CD4-positive, alpha-beta T cell treated with Interleukin-17A for 4 hours (primary cell): ENCODE measurements at regions not wholly inside any gene's neighbourhood (a gene's known extent, or its start where the extent isn't known, plus 50 kb on each side); places are given as distances from the start of the nearest gene placed in this dataset.

ENCODE experiments used
- DNase-seq: peaks from one replicate; pipeline ENCODE4 v3.0.0-alpha.2; 2020; ENCODE audit warnings: mixed read lengths

DNA sequence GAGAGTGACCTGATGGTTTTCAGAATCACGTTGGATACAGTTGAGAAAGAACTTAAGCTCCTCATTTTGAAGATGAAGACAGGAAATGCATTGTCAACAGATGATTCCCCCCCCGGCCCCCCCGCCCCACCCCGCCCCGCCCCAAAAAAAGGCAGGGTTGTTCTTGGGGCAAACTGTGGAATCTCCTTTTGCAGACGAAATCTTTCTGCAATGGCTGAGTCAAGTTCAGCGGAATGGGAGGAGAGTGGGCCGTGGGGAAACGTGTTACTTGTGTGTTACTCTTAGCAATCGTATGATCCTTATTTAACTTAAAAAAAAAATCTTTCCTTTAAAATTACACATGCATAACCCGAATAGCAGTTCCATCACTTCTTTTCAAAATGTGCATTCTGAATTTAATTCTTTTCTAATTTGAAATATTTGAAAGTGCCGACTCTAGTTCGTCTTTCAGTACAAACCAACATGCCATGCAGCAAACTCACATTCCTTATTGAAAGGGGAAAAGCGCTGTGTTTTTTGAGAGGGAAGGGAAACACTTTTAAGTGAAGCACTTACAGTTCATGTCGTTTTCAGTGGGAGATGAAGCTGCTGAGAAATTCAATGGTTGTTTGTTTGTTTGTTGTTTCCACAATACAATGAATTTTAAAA, 348.5 kb upstream of the ARGLU1 start:
- DNase-seq: no peak

DNA sequence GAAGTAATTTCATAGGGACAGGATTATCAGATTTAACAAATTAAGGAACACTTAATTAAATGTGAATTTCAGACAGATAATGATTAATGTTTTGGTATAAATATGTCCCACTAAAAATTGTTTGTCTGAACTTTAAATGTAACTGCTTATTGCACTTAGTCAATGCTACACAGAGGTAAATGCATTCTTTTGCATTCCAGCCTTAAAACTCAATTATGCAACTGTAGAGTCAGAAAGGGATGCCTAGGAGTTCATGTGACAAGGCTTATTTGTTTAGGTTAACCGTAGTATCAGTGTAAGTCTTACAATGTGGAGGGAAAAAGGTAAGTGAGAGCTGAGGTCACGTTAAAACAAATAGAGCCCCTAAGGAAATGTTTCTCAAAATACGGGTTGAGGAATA, 347.2 kb upstream of the ARGLU1 start:
- DNase-seq: no peak

DNA sequence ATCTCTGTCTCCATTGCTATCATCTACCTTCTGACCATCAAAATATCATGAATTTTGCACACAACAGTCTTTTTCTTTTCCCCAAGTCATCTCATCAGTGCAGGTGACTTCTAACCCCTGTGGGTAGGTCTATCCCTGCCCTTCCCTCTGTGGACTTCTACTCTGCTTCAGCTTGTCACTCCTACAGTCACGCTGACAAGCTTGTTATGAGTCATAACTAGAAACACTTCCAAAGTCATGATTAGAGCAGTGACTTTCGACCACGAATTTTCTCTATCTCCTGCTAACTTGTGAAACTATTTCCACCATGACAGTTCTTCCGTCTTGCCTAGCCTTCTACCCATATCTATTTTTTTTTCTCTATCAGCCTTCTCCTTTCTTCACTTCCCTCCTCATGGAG, 343.7 kb upstream of the ARGLU1 start:
- no peak for DNase-seq

DNA sequence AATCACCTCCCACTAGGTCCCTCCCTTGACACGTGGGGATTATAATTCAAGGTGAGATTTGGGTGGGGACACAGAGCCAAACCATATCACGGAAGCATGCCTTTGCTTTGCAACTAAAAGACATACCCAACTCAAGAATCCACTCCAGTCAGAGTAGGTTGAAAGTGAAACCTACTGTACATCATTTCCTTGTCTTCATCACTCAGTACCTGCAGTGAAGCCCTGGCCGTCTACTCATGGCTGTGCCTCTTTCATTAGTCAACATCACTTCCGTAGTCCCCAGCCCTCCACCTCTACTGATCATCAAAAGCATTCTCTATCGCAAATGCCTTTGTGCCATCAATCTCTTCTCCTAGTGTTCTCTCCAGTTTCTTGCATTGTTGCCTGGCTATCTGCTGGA, 343.1 kb upstream of the ARGLU1 start:
- no peak for DNase-seq

DNA sequence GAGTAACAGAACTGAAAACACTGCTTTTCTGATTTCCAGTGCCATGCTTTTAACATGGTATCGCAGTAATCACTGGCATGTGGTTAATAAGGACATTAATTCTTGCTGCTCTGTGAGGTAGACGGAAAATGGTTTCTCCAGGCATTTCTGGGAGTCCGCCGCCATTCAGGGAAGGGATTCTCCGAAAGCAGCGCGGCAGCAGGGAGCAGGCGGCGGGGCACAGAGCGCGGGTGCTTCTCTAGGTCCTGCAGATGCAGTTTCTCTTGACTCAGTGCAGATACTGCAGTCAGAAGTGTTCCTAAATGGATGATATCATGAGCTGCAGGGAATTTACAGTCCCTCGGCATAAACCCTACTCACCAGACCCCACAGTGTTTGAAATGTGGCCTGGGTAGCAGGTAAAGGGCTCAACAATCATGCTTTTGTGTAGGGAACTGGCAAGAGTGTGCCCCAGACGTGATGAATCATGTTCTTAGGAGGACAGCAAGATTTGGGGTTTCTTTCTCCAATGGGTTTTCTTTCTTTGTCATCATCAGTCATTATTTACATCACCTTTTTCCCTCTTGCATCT, 338.6 kb upstream of the ARGLU1 start:
- no peak for DNase-seq

DNA sequence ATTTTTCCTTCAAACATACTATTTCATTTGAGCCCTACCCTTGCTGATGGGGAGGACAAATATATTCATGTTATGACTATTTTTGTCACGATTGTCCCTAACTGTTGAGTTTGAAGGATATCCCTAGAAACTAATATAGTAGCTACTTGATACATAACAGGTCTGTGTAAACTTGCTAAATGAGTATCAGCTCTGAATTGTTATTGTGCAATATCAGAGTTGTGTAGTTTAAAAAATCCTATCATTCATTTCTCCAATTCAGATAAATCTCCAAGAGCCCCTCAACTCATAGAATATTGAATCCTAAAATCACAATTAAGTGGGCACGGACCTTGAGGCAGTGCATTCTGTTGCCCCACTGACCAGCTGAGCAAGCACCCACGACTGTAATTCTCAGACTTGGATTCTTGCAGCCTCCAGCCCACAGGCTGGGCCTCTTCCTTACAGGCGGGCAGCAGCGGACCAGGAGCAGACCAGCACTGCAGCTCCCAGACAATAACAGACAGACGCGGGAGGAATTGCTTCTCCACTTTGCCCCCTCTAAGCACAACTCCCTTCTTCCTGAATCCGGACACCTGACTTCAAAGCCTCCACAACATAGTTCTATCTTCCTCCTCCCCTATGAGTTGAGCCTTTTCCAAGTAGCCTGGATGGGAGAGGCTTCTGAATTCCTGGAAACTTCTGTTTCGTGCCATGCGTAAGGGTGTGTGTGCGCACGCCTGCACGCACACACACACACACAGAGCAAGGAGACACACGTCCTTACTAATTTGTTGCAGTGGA, 337.6 kb upstream of the ARGLU1 start:
- DNase-seq: no peak

DNA sequence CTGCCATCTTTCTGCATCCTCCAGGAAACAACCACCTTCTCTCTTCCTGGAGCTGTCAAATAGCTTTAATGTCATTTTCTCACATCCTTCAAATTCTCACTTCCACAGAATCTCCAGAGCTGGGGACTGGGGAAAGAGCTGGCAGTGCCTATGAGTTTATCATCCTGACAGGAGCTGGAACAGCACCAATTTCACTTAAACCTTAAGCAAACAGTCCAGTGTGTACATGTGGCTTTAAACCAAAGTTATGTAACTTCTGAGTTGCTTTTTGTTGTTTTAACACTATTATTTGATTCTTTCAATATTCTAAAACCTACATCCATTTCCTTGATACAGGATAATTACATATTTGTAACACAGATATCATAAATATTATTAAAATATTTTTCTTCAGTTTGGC, 331.5 kb upstream of the ARGLU1 start:
- DNase-seq: no peak

DNA sequence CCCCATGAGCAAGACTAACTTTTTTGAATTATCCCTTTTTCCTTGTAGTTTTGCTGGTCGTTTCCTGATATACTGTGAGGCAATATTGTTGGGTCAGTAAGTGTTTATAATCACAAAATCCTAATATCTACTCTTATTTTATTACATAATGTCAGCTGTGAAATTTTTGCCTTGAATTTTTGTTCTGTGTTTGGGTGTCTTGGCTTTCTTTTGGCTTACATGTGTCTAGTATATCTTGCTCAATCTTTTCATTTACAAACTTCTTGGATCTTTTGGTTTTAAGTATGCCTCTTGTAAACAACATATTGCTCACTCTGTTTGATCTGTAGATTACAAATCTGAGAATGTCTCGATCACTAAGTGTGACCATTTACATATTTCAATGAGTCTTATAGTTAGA, 330.3 kb upstream of the ARGLU1 start:
- no peak for DNase-seq

DNA sequence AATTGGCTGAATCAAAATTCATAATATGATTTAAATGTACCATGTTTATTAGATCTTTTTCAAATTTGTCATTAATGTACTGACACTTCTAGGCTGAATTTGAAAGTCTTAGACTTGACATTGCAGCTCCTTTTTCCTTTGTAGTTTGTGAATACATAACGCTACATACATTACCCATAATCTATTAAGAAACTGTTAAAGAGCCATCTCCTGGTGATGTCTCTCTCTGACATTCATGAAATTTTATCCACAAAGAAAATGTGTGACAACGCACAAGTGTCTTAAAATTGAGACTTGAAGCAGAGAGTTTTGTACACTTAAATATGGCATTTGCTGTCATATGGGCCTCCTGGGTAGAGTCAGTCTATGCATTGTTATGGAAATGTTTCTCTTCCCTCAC, 320.2 kb upstream of the ARGLU1 start:
- no peak for DNase-seq

DNA sequence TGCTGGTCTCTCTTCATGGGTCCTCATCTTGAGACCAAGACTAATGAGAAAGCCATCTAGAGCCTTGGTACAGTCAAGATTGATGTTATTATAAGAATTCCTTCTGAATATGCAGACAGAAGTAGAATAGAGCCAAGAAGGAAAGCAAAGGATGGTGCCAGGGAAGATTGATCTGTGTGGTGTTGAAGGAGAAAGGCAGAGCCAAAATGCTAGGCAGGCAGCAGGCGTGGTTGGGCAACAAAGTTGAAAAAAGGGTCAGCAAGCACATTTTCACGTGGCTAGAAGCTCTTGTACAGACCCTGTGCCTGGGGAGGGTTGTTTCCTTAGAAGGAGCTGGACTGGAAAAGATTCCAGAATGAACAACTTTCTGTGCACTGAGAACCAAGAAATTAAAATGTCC, 319.7 kb upstream of the ARGLU1 start:
- DNase-seq: no peak

DNA sequence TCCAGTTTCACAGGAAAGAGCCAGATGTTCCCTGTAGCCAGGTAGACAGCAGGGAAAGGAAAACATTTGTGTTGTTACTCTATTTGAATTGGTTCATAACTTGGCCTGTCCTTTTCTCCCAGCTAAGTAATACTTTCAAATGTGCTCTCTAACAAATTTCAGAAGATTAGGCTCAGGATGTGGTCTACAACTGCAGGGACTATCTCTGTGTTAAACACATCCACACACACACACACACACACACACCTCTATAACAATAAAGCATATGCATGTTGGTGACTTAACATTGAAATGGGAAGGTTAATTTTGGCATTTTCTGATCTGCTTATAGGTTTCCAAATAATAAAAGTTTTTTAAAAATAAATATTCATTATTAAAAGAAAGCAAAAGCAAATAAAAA, 316.0 kb upstream of the ARGLU1 start:
- DNase-seq: no peak

DNA sequence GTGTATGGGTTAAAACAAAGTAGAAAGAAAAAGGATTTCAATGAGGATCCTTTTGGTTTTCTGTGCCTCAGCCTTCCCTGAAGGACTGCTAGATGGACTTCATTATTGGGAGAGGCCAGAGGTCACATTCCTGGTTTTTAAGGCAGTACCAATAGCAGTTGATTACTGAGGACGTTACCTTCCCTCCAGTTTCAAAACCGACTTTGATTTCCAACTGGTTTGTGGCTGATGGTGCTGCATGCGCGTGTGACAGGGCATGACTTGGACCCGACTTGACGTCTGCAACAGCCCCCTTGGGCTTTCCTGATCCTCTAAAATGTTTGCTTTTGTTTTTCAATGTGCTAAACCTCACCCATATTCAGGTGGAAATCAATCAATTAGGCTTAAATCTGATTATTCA, 314.3 kb upstream of the ARGLU1 start:
- no peak for DNase-seq

DNA sequence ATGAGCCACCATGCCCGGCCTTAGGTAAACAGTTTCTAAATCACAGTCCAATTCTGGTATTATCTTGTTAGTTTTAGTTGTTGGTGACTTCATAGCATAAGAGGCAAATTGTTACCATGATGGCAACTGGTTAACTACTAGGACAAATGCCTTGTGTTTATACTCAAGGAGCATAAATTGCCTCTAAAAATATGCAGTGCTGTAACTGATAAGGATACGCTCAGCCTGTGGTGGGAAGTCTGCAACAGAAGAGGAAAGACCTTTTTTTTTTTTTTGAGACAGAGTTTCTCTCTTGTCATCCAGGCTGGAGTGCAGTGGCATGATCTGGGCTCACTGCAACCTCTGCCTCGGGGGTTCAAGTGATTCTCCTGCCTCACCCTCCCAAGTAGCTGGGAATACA, 311.9 kb upstream of the ARGLU1 start:
- no peak for DNase-seq

DNA sequence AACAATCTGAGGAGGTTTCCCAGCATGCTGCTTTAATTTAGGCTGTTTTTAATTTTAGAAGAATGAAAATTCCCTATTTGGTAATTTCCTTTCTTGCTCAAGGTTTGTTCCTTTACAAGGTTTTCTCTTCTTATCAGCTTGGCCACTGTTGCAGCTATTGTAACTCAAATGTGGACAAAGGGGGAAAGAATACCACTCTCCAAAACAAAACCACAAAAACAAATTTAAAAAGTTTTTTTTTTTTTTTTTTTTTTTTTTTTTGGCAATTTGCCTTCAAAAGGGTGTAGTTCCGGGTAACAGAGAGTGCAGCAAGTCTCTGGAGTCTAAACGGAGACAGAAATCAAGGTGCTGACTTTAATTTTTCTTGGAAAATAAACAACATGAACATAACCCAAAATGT, 306.4 kb upstream of the ARGLU1 start:
- DNase-seq: no peak

DNA sequence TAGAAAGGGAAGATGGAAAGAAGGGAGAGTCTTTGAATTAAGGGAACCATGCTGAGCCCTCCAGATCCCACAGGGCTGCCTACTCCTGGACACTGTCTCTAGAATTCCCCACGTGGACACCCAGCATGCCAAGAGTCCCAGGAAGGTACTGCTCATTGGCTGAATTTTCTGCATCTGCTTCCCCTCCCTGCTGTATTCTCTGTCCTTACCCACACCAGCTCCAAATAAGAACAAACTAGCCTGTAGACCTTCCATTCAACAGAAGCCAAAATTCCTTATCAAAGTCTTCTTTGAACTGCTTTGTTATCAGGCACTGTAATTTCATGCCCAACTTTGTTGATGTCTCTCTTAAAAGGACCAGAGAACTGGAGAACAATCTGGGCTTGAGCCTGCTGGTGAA, 305.9 kb upstream of the ARGLU1 start:
- no peak for DNase-seq

DNA sequence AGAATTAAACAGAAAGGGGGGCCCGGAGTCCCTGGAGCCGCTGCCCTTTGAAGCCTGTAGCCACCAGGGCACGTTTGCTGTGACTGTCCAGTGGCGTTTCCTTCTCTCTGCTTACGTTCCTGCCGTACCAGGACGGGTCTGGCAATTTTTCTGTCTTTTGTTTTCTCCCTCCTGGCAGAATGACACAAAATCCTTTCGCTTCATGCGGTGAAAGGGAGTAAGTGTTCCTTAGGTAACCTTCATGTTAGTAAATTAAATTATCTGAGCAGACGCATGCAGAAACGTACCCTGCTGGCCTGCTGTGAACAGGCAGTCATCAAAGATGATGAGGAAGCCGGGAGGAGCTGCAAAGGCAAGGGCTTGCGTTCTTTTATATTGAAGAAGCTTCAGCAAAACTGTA, 299.3 kb upstream of the ARGLU1 start:
- DNase-seq: no peak

DNA sequence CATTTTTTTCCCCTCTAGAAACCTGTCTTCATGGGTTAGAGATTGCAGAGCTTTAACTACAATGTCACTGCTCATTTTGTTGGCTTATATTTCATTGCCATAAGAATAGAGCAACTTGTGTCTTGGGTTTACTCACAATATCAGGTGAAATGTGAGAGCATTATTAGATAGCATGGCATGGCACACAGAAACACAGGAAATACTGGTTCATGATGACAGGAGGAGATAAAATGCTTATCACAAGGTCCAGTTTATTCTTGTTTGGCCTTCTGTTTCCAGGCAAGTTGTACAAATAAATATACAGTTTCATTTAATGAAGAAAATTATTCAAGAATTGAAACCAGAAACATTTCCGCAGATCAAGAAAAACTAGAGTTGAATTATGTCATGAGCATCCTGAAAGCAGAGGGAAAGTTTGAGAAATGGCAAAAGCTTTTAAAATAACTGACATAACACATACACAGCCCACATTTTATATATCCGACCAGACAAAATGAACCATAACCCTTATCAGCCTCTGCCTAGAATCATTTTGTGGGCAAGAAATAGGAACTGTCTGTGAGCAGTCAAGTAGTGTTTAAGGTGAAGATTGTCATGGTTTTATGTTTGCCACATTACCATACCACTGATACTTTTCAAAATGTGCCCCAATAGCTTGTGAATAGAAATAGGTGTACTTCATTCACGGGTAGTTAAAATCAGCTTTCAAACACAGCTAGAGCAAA, 297.9 kb upstream of the ARGLU1 start:
- DNase-seq: no peak

DNA sequence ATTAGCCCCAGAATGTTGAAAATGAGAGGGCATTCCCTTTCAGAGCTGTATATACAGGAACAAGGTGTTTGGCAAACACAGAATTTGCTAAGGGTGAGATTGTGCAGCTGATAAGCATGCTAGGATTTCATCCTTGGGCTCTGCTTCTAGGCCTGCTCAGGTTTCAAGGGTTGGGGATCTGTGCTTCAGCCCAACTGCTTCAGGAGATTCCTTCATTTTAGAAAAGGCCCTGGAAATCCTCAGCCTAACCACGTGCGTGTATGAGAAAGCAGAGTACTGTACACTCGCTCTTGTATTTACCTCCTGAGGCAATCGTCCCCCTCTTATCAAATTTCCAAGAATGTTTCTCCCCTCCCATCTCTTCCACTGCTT, 291.6 kb upstream of the ARGLU1 start:
- no peak for DNase-seq

DNA sequence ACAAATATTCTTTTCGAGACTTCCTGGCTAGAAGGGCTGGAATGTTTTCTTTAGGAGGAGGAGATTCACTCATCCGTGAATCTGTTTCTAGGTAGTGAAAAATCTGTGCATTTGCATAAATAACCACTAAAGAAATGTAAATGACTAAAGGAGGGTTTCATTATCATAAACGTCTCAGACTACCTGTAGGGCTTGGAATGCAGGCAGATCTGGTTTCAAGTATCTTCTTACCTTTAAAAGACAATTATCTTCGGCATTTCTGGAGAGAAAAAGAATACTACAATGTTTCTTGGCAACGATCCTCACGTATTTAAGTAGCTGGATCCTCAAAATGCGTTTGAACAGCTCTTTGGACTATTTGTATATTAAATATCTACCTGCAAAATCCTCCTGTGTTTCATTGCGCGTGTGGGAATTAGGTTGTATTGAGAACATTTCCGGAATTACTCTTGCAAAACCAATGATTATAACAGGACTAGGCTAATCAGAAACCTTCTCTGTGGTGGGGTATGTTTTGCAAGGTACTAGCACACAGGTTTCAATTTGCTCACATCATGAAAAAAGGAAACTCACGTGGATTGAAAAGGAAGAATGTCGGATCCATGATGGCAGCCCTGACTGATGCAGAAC, 291.1 kb upstream of the ARGLU1 start:
- no peak for DNase-seq

DNA sequence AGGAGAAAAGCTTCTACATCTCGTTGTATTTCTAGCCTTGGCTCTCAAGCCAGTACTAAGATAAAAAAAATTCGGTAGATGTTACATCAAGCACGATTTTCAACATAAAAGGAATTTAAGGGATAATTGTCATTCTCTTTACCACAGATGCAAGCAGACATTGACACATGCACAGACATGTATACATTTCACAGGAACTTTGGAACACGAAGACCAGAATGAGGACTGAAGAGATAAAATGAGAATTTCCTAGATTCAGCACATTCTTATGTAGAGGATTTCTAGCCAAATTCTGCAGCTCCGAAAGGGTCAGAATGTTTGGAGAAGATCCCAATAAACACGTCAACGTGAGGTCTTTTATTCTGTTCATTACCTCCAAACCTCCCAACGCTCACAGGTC, 284.5 kb upstream of the ARGLU1 start:
- DNase-seq: no peak

DNA sequence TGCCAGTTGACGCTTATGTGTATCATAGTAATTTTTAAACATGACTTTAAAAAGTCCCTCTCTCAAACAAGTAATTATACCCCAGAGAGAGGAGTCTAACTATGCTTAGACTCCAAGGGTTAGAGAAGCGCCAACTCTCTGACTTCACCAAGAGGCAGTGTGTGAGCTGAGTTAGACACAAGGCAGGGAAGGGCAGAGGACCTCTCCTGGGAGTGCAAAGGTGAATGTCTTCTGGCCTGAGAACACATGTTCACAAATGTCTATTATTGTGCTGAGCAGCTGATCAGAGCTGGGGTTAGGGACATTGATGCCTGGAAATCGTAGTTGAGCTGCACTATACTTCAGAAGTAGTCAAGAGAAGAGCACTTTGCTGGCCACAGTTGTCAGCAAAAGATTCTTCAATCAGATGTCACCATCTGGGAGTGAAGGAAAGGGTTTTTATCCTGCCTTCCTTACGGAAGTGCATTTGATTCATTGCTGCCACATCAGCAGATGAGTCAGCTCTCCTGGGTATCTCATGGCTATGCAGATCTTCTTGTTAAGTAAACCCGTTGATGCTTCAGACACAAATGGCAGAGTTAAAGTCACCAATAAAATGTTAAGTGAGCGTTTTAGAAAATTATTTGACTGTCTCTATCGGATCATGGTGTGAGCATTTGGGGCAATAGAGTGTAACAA, 283.2 kb upstream of the ARGLU1 start:
- DNase-seq: no peak

DNA sequence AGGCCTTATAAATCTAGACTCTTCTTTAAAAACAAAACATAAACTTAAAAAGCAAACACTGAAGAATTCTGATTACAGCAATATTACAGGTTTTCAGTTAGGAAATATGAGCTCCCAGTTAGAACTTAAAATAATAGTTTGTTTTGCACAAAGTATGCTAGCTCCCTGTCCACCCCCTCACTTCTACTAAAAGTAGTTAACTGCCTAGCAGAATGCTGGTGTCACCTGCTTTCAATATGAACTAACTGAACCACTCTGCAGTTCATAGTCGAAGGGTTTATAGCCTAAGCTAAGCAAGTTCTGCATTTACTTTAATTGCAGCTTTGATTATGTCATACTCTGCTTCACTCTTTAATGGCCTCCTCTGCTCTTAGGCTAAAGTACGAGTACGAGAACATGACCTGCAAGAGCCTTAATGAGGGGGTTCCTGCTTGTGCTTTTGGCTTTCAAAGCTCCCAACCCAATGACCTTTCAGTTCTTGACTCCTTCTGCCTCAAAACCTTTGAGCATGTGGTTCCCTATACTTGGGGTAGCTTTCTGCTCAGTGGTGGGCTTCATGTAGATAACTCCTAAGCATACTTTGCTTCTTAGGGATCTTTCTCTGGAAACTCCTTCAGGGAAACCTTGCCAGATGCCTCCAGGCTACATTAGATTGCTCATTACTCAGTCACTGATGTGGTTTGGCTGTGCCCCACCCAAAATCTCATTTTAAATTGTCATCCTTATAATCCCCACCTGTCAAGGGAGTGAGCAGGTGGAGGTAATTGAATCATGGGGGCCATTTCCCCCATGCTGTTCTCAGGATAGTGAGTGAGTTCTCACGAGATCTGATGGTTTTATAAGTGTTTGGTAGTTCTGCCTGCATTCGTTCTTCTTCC, 278.9 kb upstream of the ARGLU1 start:
- DNase-seq: no peak
